ENCODE measurements at regions not wholly inside any gene's neighbourhood (a gene's known extent, or its start where the extent isn't known, plus 50 kb on each side); places are given as distances from the start of the nearest gene placed in this dataset.

- no peak for TF ChIP-seq CTCF (IDR thresholded peaks at IDR 0.05)
- TF ChIP-seq POLR2A (IDR thresholded peaks at IDR 0.05) = no peak
These were observed 114.0 kb downstream of the GATA6 start for GRCh38 chr18:22283397-22283796.

Measured in right lobe of liver (tissue), 4 donors.